NT2/D1 (cell line): ENCODE measurements at regions not wholly inside any gene's neighbourhood (a gene's known extent, or its start where the extent isn't known, plus 50 kb on each side); places are given as distances from the start of the nearest gene placed in this dataset.

Experiments used
- YY1 ChIP-seq: IDR thresholded peaks from 2 replicates; pipeline ENCODE4 v1.6.1; 2011; ENCODE audit not compliant: insufficient read length, insufficient read depth
- ZNF274 ChIP-seq: IDR thresholded peaks from 2 replicates; pipeline ENCODE4 v1.6.1; 2011; ENCODE audit warnings: mild to moderate bottlenecking, low read depth, low read length

- no peak for TF ChIP-seq ZNF274
- TF ChIP-seq YY1, result no peak
Observed at GRCh38 chr22:27435844-27436576, 365.5 kb downstream of the MN1 start.
